GM19240 (cell line): ENCODE measurements at regions not wholly inside any gene's neighbourhood (a gene's known extent, or its start where the extent isn't known, plus 50 kb on each side); places are given as distances from the start of the nearest gene placed in this dataset.

Experiments used
- DNase-seq: peaks from one replicate; pipeline ENCODE4 v3.0.0; 2011; ENCODE audit warnings: low spot score; ENCODE audit not compliant: insufficient read length

GRCh38 chr6:105459049-105459448, 56.2 kb upstream of the PREP start:
- no peak for DNase-seq

- no peak for DNase-seq
Observed at GRCh38 chr6:105458551-105458950, 55.7 kb upstream of the PREP start.

- no peak for DNase-seq
Observed at GRCh38 chr6:105458084-105458483, 55.2 kb upstream of the PREP start.

GRCh38 chr6:105453968-105454367, 51.1 kb upstream of the PREP start:
- DNase-seq: no peak

- DNase-seq: no peak
Observed at GRCh38 chr6:105452924-105453756, 50.3 kb upstream of the PREP start.
